ENCODE measurements at regions not wholly inside any gene's neighbourhood (a gene's known extent, or its start where the extent isn't known, plus 50 kb on each side); places are given as distances from the start of the nearest gene placed in this dataset.

- 23 to 87% (median 71%) methylated on average over 4 to 10 of the region's 10 CpGs; no CpG with 5 or more reads in 1 of the 10 experiments for WGBS, 10 experiments
- in situ Hi-C loops (cut with MboI; ENCODE audit: low pct_unique_long_range_greater_than_20kb in 2 of 9, low sequenced_read_pairs in 9 of 9, unreplicated experiment in 9 of 9) = no loop called here
- Histone ChIP-seq H3K27ac (no peak overlapping the region), H3K4me3 (no peak overlapping the region), H3K4me1 (replicated peaks in 1 of 2) (no peaks in the 10 kb centered on the region)
- ATAC-seq (replicated peaks in 6 of 8) = no peak
These were observed 316.2 kb upstream of the SHH start for GRCh38 chr7:156128496-156128895.

GRCh38 chr7:156127166-156128134 lies 315.2 kb upstream of the SHH start:
- H3K27ac ChIP-seq = no peak overlapping the region
- no peak overlapping the region for H3K4me3 ChIP-seq
- in situ Hi-C loops (cut with MboI; ENCODE audit: low pct_unique_long_range_greater_than_20kb in 2 of 9, low sequenced_read_pairs in 9 of 9, unreplicated experiment in 9 of 9) = no loop called here
- 24 to 85% (median 64%) methylated on average over 3 to 22 of the region's 35 CpGs; no CpG with 5 or more reads in 2 of the 10 experiments for WGBS, 10 experiments
- no peak for ATAC-seq (replicated peaks in 6 of 8)
- no peaks in the 10 kb centered on the region for H3K4me1 ChIP-seq (replicated peaks in 1 of 2)

GRCh38 chr7:156125841-156126730 lies 313.8 kb upstream of the SHH start:
- no peak for ATAC-seq (replicated peaks in 6 of 8)
- Histone ChIP-seq H3K27ac (no peak overlapping the region), H3K4me1 (replicated peaks in 1 of 2) (no peaks in the 10 kb centered on the region), H3K4me3 (no peak overlapping the region)
- in situ Hi-C loops (cut with MboI; ENCODE audit: low pct_unique_long_range_greater_than_20kb in 2 of 9, low sequenced_read_pairs in 9 of 9, unreplicated experiment in 9 of 9) = no loop called here
- 25 to 92% (median 80%) methylated on average over 1 to 8 of the region's 23 CpGs; no CpG with 5 or more reads in 3 of the 10 experiments for WGBS, 10 experiments

- in situ Hi-C loops (cut with MboI; ENCODE audit: low pct_unique_long_range_greater_than_20kb in 2 of 9, low sequenced_read_pairs in 9 of 9, unreplicated experiment in 9 of 9) = no loop called here
- Histone ChIP-seq H3K4me1 (replicated peaks in 1 of 2) (no peaks in the 10 kb centered on the region), H3K4me3 (no peak overlapping the region), H3K27ac (no peak overlapping the region)
- no peak for ATAC-seq (replicated peaks in 6 of 8)
- 33 to 80% (median 69%) methylated on average over 1 to 2 of the region's 18 CpGs; no CpG with 5 or more reads in 6 of the 10 experiments for WGBS, 10 experiments
These were observed 312.1 kb upstream of the SHH start for GRCh38 chr7:156124356-156124755.

- no peak overlapping the region for H3K27ac ChIP-seq
- 50 to 100% (median 65%) methylated on average over 2 to 11 of the region's 25 CpGs; no CpG with 5 or more reads in 6 of the 10 experiments for WGBS, 10 experiments
- no peaks in the 10 kb centered on the region for H3K4me1 ChIP-seq (replicated peaks in 1 of 2)
- in situ Hi-C loops (cut with MboI; ENCODE audit: low pct_unique_long_range_greater_than_20kb in 2 of 9, low sequenced_read_pairs in 9 of 9, unreplicated experiment in 9 of 9) = no loop called here
- no peak overlapping the region for H3K4me3 ChIP-seq
- no peak for ATAC-seq (replicated peaks in 6 of 8)
These were observed 311.1 kb upstream of the SHH start for GRCh38 chr7:156123362-156123761.

GRCh38 chr7:156122752-156123354 lies 310.6 kb upstream of the SHH start:
- Histone ChIP-seq H3K4me1 (replicated peaks in 1 of 2) (no peaks in the 10 kb centered on the region), H3K4me3 (no peak overlapping the region), H3K27ac (no peak overlapping the region)
- no peak for ATAC-seq (replicated peaks in 6 of 8)
- in situ Hi-C loops (cut with MboI; ENCODE audit: low pct_unique_long_range_greater_than_20kb in 2 of 9, low sequenced_read_pairs in 9 of 9, unreplicated experiment in 9 of 9) = no loop called here
- WGBS, 10 experiments = 20 to 100% (median 81%) methylated on average over 1 to 11 of the region's 23 CpGs; no CpG with 5 or more reads in 6 of the 10 experiments

- ATAC-seq (replicated peaks in 6 of 8) = no peak
- in situ Hi-C loops (cut with MboI; ENCODE audit: low pct_unique_long_range_greater_than_20kb in 2 of 9, low sequenced_read_pairs in 9 of 9, unreplicated experiment in 9 of 9) = no loop called here
- Histone ChIP-seq H3K27ac (no peak overlapping the region), H3K4me3 (no peak overlapping the region), H3K4me1 (replicated peaks in 1 of 2) (no peaks in the 10 kb centered on the region)
- WGBS, 10 experiments = 40 to 83% (median 73%) methylated on average over 1 to 6 of the region's 17 CpGs; no CpG with 5 or more reads in 3 of the 10 experiments
These were observed 309.7 kb upstream of the SHH start for GRCh38 chr7:156121956-156122355.

GRCh38 chr7:156121434-156121833 lies 309.2 kb upstream of the SHH start:
- 15 to 100% (median 75%) methylated on average over 2 to 8 of the region's 10 CpGs; no CpG with 5 or more reads in 7 of the 10 experiments for WGBS, 10 experiments
- no peak overlapping the region for H3K4me3 ChIP-seq
- H3K4me1 ChIP-seq (replicated peaks in 1 of 2) = no peaks in the 10 kb centered on the region
- no peak for ATAC-seq (replicated peaks in 6 of 8)
- no peak overlapping the region for H3K27ac ChIP-seq
- in situ Hi-C loops (cut with MboI; ENCODE audit: low pct_unique_long_range_greater_than_20kb in 2 of 9, low sequenced_read_pairs in 9 of 9, unreplicated experiment in 9 of 9) = no loop called here

GRCh38 chr7:156120552-156120951 lies 308.3 kb upstream of the SHH start:
- WGBS, 10 experiments = 44 to 100% (median 80%) methylated on average over 1 to 7 of the region's 17 CpGs; no CpG with 5 or more reads in 3 of the 10 experiments
- H3K4me3 ChIP-seq = no peak overlapping the region
- H3K4me1 ChIP-seq (replicated peaks in 1 of 2) = no peaks in the 10 kb centered on the region
- no peak for ATAC-seq (replicated peaks in 6 of 8)
- in situ Hi-C loops (cut with MboI; ENCODE audit: low pct_unique_long_range_greater_than_20kb in 2 of 9, low sequenced_read_pairs in 9 of 9, unreplicated experiment in 9 of 9) = no loop called here
- no peak overlapping the region for H3K27ac ChIP-seq

- Histone ChIP-seq H3K27ac (no peak overlapping the region), H3K4me3 (no peak overlapping the region), H3K4me1 (replicated peaks in 1 of 2) (no peaks in the 10 kb centered on the region)
- ATAC-seq (replicated peaks in 6 of 8) = no peak
- in situ Hi-C loops (cut with MboI; ENCODE audit: low pct_unique_long_range_greater_than_20kb in 2 of 9, low sequenced_read_pairs in 9 of 9, unreplicated experiment in 9 of 9) = no loop called here
- 0 to 100% (median 68%) methylated on average over 1 to 5 of the region's 6 CpGs; no CpG with 5 or more reads in 2 of the 10 experiments for WGBS, 10 experiments
These were observed 307.5 kb upstream of the SHH start for GRCh38 chr7:156119771-156120170.

GRCh38 chr7:156118248-156118645 lies 306.0 kb upstream of the SHH start:
- H3K27ac ChIP-seq = no peak overlapping the region
- in situ Hi-C loops (cut with MboI; ENCODE audit: low pct_unique_long_range_greater_than_20kb in 2 of 9, low sequenced_read_pairs in 9 of 9, unreplicated experiment in 9 of 9) = no loop called here
- H3K4me1 ChIP-seq (replicated peaks in 1 of 2) = no peaks in the 10 kb centered on the region
- H3K4me3 ChIP-seq = no peak overlapping the region
- 27 to 90% (median 59%) methylated on average over 2 to 6 of the region's 6 CpGs; no CpG with 5 or more reads in 1 of the 10 experiments for WGBS, 10 experiments
- no peak for ATAC-seq (replicated peaks in 6 of 8)

- H3K27ac ChIP-seq = no peak overlapping the region
- ATAC-seq (replicated peaks in 6 of 8) = no peak
- H3K4me1 ChIP-seq (replicated peaks in 1 of 2) = no peaks in the 10 kb centered on the region
- in situ Hi-C loops (cut with MboI; ENCODE audit: low pct_unique_long_range_greater_than_20kb in 2 of 9, low sequenced_read_pairs in 9 of 9, unreplicated experiment in 9 of 9) = no loop called here
- no peak overlapping the region for H3K4me3 ChIP-seq
- WGBS, 10 experiments = 0 to 74% (median 45%) methylated on average over 1 to 8 of the region's 8 CpGs
These were observed 305.4 kb upstream of the SHH start for GRCh38 chr7:156117542-156118247.
